GM23338 (cell line): ENCODE measurements at regions not wholly inside any gene's neighbourhood (a gene's known extent, or its start where the extent isn't known, plus 50 kb on each side); places are given as distances from the start of the nearest gene placed in this dataset.
"Not testable (repeated sequence)": the region's sequence is repeated elsewhere in the genome, so short reads cannot be mapped to it uniquely, and the experiment has no call there.

ENCODE experiments used
- CREB1 ChIP-seq: fragments of 250-450 bp; sonication (Bioruptor Pico); IDR thresholded peaks from 2 replicates; pipeline ENCODE4 v1.5.0; 2020; ENCODE audit warnings: low read depth, mild to moderate bottlenecking, moderate library complexity
- CTCF ChIP-seq, 2 experiments: fragments of 200-600 bp in 1 of 2; sonication (generic) in 1 of 2; conservative IDR thresholded peaks; 2 replicates each; pipeline versions ENCODE4 v1.5.1 to v1.6.1; 2016 to 2017; ENCODE audit warnings: antibody characterized with exemption in 2 of 2, low read depth in 2 of 2, mild to moderate bottlenecking in 2 of 2, moderate library complexity in 1 of 2
- ETS1 ChIP-seq: IDR thresholded peaks from 2 replicates; pipeline ENCODE4 v1.6.1; 2016; ENCODE audit warnings: antibody characterized with exemption
- EZH2 ChIP-seq: fragments of 200-600 bp; sonication (generic); IDR thresholded peaks from one replicate; pipeline ENCODE4 v1.8.0; 2017; ENCODE audit warnings: antibody characterized with exemption, mild to moderate bottlenecking, low read depth; ENCODE audit not compliant: unreplicated experiment
- EZH2phosphoT487 ChIP-seq: fragments of 200-600 bp; sonication (generic); IDR thresholded peaks from one replicate; pipeline ENCODE4 v1.8.1; 2018; ENCODE audit warnings: antibody characterized with exemption; ENCODE audit not compliant: unreplicated experiment
- JUNB ChIP-seq: IDR thresholded peaks from one replicate; pipeline ENCODE4 v1.6.1; 2016; ENCODE audit warnings: antibody characterized with exemption; ENCODE audit not compliant: unreplicated experiment
- NANOG ChIP-seq: IDR thresholded peaks from 2 replicates; pipeline ENCODE4 v1.6.1; 2016; ENCODE audit warnings: antibody characterized with exemption, borderline replicate concordance
- POLR2AphosphoS5 ChIP-seq: IDR thresholded peaks from 2 replicates; pipeline ENCODE4 v1.6.1; 2016; ENCODE audit warnings: antibody characterized with exemption, low read depth
- REST ChIP-seq: IDR thresholded peaks from one replicate; pipeline ENCODE4 v1.6.1; 2018; ENCODE audit warnings: antibody characterized with exemption; ENCODE audit not compliant: unreplicated experiment
- STAT1 ChIP-seq: IDR thresholded peaks from one replicate; pipeline ENCODE4 v1.6.1; 2016; ENCODE audit warnings: antibody characterized with exemption; ENCODE audit not compliant: unreplicated experiment
- ZNF114 ChIP-seq: fragments of 250-450 bp; sonication (Bioruptor Pico); IDR thresholded peaks from 2 replicates; pipeline ENCODE4 v1.5.0; 2020; ENCODE audit warnings: mild to moderate bottlenecking, moderate library complexity
- ZNF331 ChIP-seq: fragments of 250-450 bp; sonication (Bioruptor Pico); IDR thresholded peaks from 2 replicates; pipeline ENCODE4 v1.5.0; 2020; ENCODE audit warnings: low read depth, mild to moderate bottlenecking, moderate library complexity
- ZNF462 ChIP-seq: fragments of 250-450 bp; sonication (Bioruptor Pico); IDR thresholded peaks from 2 replicates; pipeline ENCODE4 v1.5.0; 2020; ENCODE audit warnings: mild to moderate bottlenecking, moderate library complexity

GRCh38 chr1:223998676-223999455, 115.0 kb upstream of the FBXO28 start:
- not testable (repeated sequence) for TF ChIP-seq CTCF (conservative IDR thresholded peaks at IDR 0.05; ENCODE audit: low read depth in 2 of 2); EZH2; REST; POLR2AphosphoS5; EZH2phosphoT487; ETS1; STAT1; CREB1; JUNB; ZNF331 (CRISPR knock-in tag); ZNF114 (CRISPR knock-in tag); ZNF462; NANOG
